HCT116 (cell line): ENCODE measurements at regions not wholly inside any gene's neighbourhood (a gene's known extent, or its start where the extent isn't known, plus 50 kb on each side); places are given as distances from the start of the nearest gene placed in this dataset.

Experiments used
- ATAC-seq: fragments of 200-7000 bp; cut with Tn5 transposase; 2 replicates; pipeline ENCODE4 v1.9.1; 2020; ENCODE audit warnings: mild to moderate bottlenecking, moderate library complexity
- BruUV-seq: library from RNA; stranded (reverse); fragments of 400-500 nt; replicated peaks from 2 replicates; lab custom pipeline; 2021; lab: Mats Ljungman, UMichigan
- CTCF ChIA-PET: fragments of 300-600 bp; sonication (Branson Sonifier 250); formaldehyde crosslinking; loops from one replicate; lab custom pipeline; 2021; ENCODE audit warnings: antibody characterized with exemption; lab: Charles Lee
- POLR2A ChIA-PET: fragments of 300-600, 350-600 bp; sonication (Branson Sonifier 250); formaldehyde crosslinking; loops from one replicate; lab custom pipeline; 2021; ENCODE audit warnings: antibody characterized with exemption; lab: Charles Lee
- RAD21 ChIA-PET, 2 experiments: fragments of 300-600 bp; sonication (Branson Sonifier 250); formaldehyde crosslinking; loops; one replicate each; lab custom pipeline; 2023; ENCODE audit warnings: low total read pairs in 2 of 2; ENCODE audit not compliant: uncharacterized antibody in 2 of 2, unreplicated experiment in 2 of 2, low non-redundant PET in 1 of 2; lab: Charles Lee
- DNase-seq: peaks from one replicate; pipeline ENCODE4 v3.0.0-alpha.2; 2010; ENCODE audit warnings: low read depth, low spot score
- H2AFZ ChIP-seq: fragments of 200-600 bp; shearing (Covaris generic), sonication (generic); 2 replicates; pipeline ENCODE4 v1.6.1; 2017; ENCODE audit warnings: low read depth, mixed run types, mixed read lengths, antibody characterized with exemption, low read length; ENCODE audit not compliant: poor library complexity, severe bottlenecking
- H3K27ac ChIP-seq: 2 replicates; pipeline ENCODE4 v1.5.1; 2012; ENCODE audit warnings: low read depth, low read length
- H3K27me3 ChIP-seq: fragments of 200-600 bp; sonication (generic); 2 replicates; pipeline ENCODE4 v1.6.1; 2016; ENCODE audit warnings: mixed run types, low read length, mixed read lengths; ENCODE audit not compliant: insufficient read depth
- H3K36me3 ChIP-seq, 2 experiments: fragments of 200-500 bp in 1 of 2; fragments of 200-600 bp in 1 of 2; sonication (Bioruptor generic) in 1 of 2; sonication (generic) in 1 of 2; 2 replicates each; pipeline versions ENCODE4 v1.5.1 to v1.6.1; 2014 to 2016; ENCODE audit warnings: low read length in 2 of 2, inconsistent platforms in 1 of 2, mixed read lengths in 1 of 2, mixed run types in 1 of 2; ENCODE audit not compliant: insufficient read depth in 2 of 2, control insufficient read depth in 1 of 2
- H3K4me1 ChIP-seq, 2 experiments: fragments of 200-600 bp in 1 of 2; sonication (generic) in 1 of 2; 2 replicates each; pipeline versions ENCODE4 v1.5.1 to v1.6.1; 2012 to 2017; ENCODE audit warnings: low read length in 2 of 2, inconsistent platforms in 1 of 2, mild to moderate bottlenecking in 1 of 2, mixed read lengths in 1 of 2, mixed run types in 1 of 2, moderate library complexity in 1 of 2; ENCODE audit not compliant: insufficient read depth in 2 of 2, control insufficient read depth in 1 of 2
- H3K4me2 ChIP-seq: fragments of 200-600 bp; sonication (generic); 2 replicates; pipeline ENCODE4 v1.6.1; 2017; ENCODE audit warnings: mixed run types, low read length, mixed read lengths
- H3K4me3 ChIP-seq, 2 experiments: fragments of 200-600 bp in 1 of 2; sonication (generic) in 1 of 2; replicated peaks in 1 of 2; 2 replicates each; pipeline ENCODE4 v1.5.1; 2011 to 2016; ENCODE audit warnings: low read length in 2 of 2, control low read depth in 1 of 2, low read depth in 1 of 2, mild to moderate bottlenecking in 1 of 2, mixed read lengths in 1 of 2, mixed run types in 1 of 2
- H3K79me2 ChIP-seq: fragments of 200-600 bp; sonication (generic); 2 replicates; pipeline ENCODE4 v1.6.1; 2017; ENCODE audit warnings: mild to moderate bottlenecking, mixed run types, low read length, moderate library complexity, mixed read lengths; ENCODE audit not compliant: insufficient read depth
- H3K9ac ChIP-seq: fragments of 200-600 bp; sonication (generic); 2 replicates; pipeline ENCODE4 v1.6.1; 2016; ENCODE audit warnings: low read length, mixed read lengths
- H3K9me2 ChIP-seq: fragments of 200-600 bp; sonication (generic), shearing (Covaris generic); 2 replicates; pipeline ENCODE4 v1.6.1; 2017; ENCODE audit warnings: mixed run types, mild to moderate bottlenecking, moderate library complexity; ENCODE audit not compliant: insufficient read depth
- H3K9me3 ChIP-seq, 2 experiments: fragments of 200-500 bp in 1 of 2; fragments of 200-600 bp in 1 of 2; sonication (Bioruptor generic) in 1 of 2; sonication (generic) in 1 of 2; 2 replicates each; pipeline ENCODE4 v1.6.1; 2014 to 2017; ENCODE audit warnings: low read length in 2 of 2, mixed read lengths in 2 of 2, inconsistent platforms in 1 of 2, low read depth in 1 of 2, mild to moderate bottlenecking in 1 of 2, mixed run types in 1 of 2, moderate library complexity in 1 of 2; ENCODE audit not compliant: control insufficient read depth in 1 of 2, insufficient read depth in 1 of 2
- H4K20me1 ChIP-seq: fragments of 200-600 bp; sonication (generic), shearing (Covaris generic); 2 replicates; pipeline ENCODE4 v1.6.1; 2017; ENCODE audit warnings: mixed run types, mild to moderate bottlenecking, moderate library complexity; ENCODE audit not compliant: insufficient read depth
- CBX3 ChIP-seq: IDR thresholded peaks from 2 replicates; pipeline ENCODE4 v1.6.1; 2012; ENCODE audit warnings: low read depth
- CEBPB ChIP-seq: IDR thresholded peaks from 2 replicates; pipeline ENCODE4 v1.6.1; 2012; ENCODE audit warnings: low read depth
- EGR1 ChIP-seq: IDR thresholded peaks from 2 replicates; pipeline ENCODE4 v1.6.1; 2012; ENCODE audit warnings: low read depth
- ELF1 ChIP-seq: IDR thresholded peaks from 2 replicates; pipeline ENCODE4 v1.6.1; 2012; ENCODE audit warnings: low read depth, borderline replicate concordance
- EZH2 ChIP-seq: fragments of 200-600 bp; sonication (generic); IDR thresholded peaks from 2 replicates; pipeline ENCODE4 v1.6.1; 2017; ENCODE audit warnings: antibody characterized with exemption, mixed run types
- JUND ChIP-seq: IDR thresholded peaks from 2 replicates; pipeline ENCODE4 v1.6.1; 2012
- POLR2AphosphoS5 ChIP-seq: IDR thresholded peaks from 2 replicates; pipeline ENCODE4 v1.6.1; 2011; ENCODE audit warnings: mild to moderate bottlenecking, low read depth, low read length, moderate library complexity
- RAD21 ChIP-seq: IDR thresholded peaks from 2 replicates; pipeline ENCODE4 v1.6.1; 2012; ENCODE audit warnings: low read depth, mild to moderate bottlenecking
- REST ChIP-seq: IDR thresholded peaks from 2 replicates; pipeline ENCODE4 v1.6.1; 2012; ENCODE audit warnings: low read depth
- SIN3A ChIP-seq: IDR thresholded peaks from 2 replicates; pipeline ENCODE4 v1.6.1; 2012; ENCODE audit warnings: low read depth
- ZBTB33 ChIP-seq: IDR thresholded peaks from 2 replicates; pipeline ENCODE4 v1.6.1; 2011; ENCODE audit warnings: mild to moderate bottlenecking, low read length, moderate library complexity; ENCODE audit not compliant: insufficient replicate concordance; ENCODE audit errors: extremely low read depth
- ZNF274 ChIP-seq: fragments of 200-500 bp; sonication (Bioruptor generic); IDR thresholded peaks from 2 replicates; pipeline ENCODE4 v1.6.1; 2014; ENCODE audit warnings: mild to moderate bottlenecking, low read depth, low read length, inconsistent platforms
- intact Hi-C: fragments of 100-400 bp; cut with micrococcal nuclease; formaldehyde crosslinking; loops from 2 replicates; pipeline ENCODE4 v1.10.0; 2022

- DNase-seq (no peak), ATAC-seq (no peak)
- Histone ChIP-seq H3K27ac (no peak overlapping the region), H3K9ac (no peak overlapping the region), H3K4me1 (no peaks in the 10 kb centered on the region), H3K4me2 (no peak overlapping the region), H3K27me3 (no peaks in the 10 kb centered on the region), H3K9me2 (no peaks in the 10 kb centered on the region), H3K79me2 (no peaks in the 10 kb centered on the region), H3K4me3 (no peak overlapping the region), H3K9me3 (no peaks in the 10 kb centered on the region), H3K36me3 (no peaks in the 10 kb centered on the region), H2AFZ (no peak overlapping the region), H4K20me1 (no peaks in the 10 kb centered on the region)
- intact Hi-C loops, result no loop called here
- TF ChIP-seq CEBPB, result no peak
- no peak for TF ChIP-seq POLR2AphosphoS5
- TF ChIP-seq RAD21, result no peak
- TF ChIP-seq ELF1, result no peak
- TF ChIP-seq REST, result no peak
- no peak for TF ChIP-seq SIN3A
- no peak for TF ChIP-seq EZH2
- no peak for TF ChIP-seq EGR1
- TF ChIP-seq JUND, result no peak
- no peak for TF ChIP-seq ZBTB33
- no peak for TF ChIP-seq ZNF274
- no peak for TF ChIP-seq CBX3
- ChIA-PET CTCF (no interaction called here), POLR2A (no interaction called here), RAD21 (no interaction called here)
- no TSS peak for BruUV-seq
Measured at GRCh38 chr2:53257287-53257686, 510.3 kb upstream of the CHAC2 start.
